Coronary artery (tissue), 2 donors: ENCODE measurements at regions not wholly inside any gene's neighbourhood (a gene's known extent, or its start where the extent isn't known, plus 50 kb on each side); places are given as distances from the start of the nearest gene placed in this dataset.

Source experiments
- DNase-seq: peaks from one replicate; pipeline ENCODE4 v3.0.0-alpha.2; 2017; ENCODE audit warnings: low spot score
- H3K27ac ChIP-seq, 2 donors: fragments of 200-600 bp; sonication (generic); one replicate each; pipeline ENCODE4 v1.5.1; 2016 to 2019
- H3K4me3 ChIP-seq: fragments of 200-600 bp; sonication (generic); 2 replicates; pipeline ENCODE4 v1.5.1; 2016; ENCODE audit warnings: mild to moderate bottlenecking, moderate library complexity
- CTCF ChIP-seq: fragments of 200-600 bp; sonication (generic); IDR thresholded peaks from one replicate; pipeline ENCODE4 v1.5.1; 2019; ENCODE audit warnings: antibody characterized with exemption

GRCh38 chr16:13866073-13866472, 53.9 kb upstream of the ERCC4 start:
- Histone ChIP-seq H3K27ac (no peak overlapping the region), H3K4me3 (no peak overlapping the region)
- TF ChIP-seq CTCF = peak; percentile 42
- DNase-seq = no peak
